GM21528 (cell line): ENCODE measurements at regions not wholly inside any gene's neighbourhood (a gene's known extent, or its start where the extent isn't known, plus 50 kb on each side); places are given as distances from the start of the nearest gene placed in this dataset.
"Not testable (repeated sequence)": the region's sequence is repeated elsewhere in the genome, so short reads cannot be mapped to it uniquely, and the experiment has no call there.

Experiments used
- ATAC-seq: cut with Tn5 transposase; IDR thresholded peaks from one replicate; pipeline ENCODE4 v1.9.1; 2021; ENCODE audit warnings: mild to moderate bottlenecking, moderate library complexity; ENCODE audit not compliant: unreplicated experiment, low FRiP score

DNA sequence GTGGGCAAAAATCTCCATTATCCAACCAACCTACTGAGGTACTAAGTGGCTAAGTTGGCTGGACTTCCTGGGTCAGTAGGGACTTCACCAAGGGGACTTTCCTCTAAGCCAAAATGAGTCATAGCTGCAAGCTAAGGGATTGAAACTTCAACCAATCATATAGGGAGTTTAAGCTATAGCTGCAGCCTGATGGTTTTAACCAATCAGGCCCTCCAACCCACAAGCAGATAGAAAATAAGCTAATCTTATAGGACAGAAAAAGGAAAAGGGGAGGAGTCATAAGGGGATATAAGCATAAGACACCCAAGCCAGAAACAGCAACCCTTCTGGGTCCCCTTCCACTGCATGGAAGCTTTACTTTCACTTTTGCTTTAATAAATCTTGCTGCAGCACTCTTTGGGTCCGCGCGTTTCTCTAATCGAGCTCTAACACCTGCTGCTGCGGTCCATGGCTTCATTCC, 444.9 kb upstream of the NECTIN3 start:
- ATAC-seq = not testable (repeated sequence)

DNA sequence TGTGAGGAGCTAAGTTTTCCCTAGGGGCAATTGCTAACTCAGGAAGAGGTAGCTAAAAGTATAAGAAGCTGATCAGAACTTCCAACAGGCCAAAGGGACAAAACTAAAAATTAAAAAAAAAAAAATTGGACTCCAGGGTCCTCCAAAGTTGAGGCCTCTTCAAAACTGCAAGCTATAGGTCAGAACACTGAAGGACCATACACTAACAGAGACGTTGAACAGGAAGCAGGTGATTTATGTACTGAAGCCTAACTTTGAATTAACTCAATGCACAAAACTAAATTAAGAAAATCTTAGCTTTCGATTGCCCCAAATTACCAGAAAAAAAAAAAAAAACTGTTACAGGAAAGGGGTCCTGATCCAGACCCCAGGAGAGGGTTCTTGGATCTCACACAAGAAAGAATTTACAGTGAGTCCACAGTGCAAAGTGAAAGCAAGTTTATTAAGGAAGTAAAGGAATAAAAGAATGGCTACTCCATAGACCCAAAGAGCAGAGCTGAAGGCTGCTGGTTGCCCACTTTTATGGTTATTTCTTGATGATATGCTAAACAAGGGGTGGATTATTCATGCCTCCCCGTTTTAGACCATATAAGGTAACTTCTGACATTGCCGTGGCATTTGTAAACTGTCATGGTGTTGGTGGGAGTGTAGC, 442.8 kb upstream of the NECTIN3 start:
- ATAC-seq = no peak

DNA sequence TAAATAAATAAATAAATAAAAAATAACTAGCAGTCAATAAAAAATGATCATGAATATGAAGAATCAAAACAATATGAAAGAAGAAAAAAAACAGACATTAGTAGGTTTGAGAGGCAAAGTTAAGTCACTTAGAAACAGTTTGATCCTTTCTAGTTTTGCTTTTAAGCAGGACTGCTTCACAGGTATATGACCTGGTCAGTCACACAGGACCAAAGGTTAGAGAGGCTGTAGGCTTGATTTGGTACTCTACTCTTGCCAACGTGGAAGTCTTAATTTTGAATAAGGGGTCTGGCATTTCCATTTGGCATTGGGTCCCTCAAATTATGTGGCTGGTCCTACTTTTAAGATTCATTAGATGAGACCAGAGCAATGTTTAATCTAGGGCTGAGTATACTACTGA, 441.7 kb upstream of the NECTIN3 start:
- ATAC-seq = no peak

DNA sequence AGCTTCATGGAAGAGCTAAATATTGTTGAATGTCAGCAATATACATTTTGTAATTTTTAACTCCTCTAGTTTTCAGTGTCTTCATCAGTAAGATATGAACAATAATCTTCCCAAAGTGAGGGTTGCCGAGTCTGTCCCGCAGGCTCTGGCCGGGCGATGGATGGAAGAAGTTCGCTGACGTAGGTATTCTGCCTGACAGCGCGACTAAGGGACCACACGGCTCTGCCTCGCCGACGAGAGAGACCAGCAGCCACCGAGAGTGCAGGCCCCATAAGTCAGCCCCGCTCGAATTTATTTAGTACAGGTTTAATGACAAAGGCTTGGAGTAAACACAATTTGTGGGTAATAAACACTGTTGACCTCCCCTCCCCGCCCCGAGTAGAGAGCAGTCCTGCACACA, 427.4 kb upstream of the NECTIN3 start:
- ATAC-seq = no peak

DNA sequence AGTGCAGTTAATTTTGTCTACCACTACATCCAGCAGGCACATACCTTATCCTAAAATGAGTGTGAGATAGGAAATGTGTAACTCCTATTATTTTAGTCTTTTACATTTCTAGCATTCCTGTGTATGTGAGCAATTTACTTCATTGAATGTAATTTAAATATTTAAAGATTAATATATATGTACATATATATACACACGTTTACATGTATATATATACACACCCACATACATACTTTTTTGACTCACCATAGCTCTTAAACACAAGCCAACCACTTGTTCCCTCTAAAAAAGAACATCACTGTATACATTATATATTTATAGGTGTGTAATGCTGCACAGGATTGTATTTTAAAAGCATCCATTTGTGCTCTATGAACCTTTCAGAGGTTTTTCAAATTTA, 425.6 kb upstream of the NECTIN3 start:
- no peak for ATAC-seq

DNA sequence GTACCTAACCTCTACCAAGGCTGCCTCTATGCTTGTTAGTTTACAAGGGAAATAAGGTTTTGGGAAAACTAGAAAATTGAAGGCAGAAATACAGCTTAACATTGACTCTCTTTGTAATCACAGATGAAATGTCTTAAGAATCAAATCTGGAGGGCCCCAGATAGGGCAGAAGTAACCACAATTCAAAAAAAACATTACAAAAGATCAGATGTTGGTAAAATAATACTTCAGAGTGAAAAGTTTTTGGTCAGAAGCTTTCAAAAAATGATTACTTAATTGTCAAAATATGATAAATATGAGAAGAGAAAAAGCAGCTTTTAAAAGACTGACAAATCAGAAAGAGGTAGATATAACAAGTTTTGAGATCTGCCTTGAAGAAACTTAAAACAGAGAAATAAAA, 425.1 kb upstream of the NECTIN3 start:
- no peak for ATAC-seq

DNA sequence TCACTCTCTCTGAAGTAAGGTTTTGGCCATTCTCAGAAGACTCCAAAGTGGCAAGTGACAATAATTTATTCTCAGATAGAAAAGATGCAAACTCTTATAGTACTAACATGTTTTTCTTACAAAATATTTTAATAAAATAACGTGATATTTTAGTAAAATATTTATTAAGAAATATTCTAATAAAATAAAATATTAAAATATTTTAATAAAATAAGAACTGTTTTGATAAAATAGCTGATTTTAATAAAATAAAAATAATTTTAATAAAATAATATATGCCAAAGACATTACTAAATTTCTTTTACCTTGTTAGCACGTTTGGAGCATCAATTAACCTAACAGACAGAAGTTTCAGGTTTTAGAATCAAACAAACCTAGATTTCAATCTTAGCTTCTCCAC, 424.0 kb upstream of the NECTIN3 start:
- no peak for ATAC-seq

DNA sequence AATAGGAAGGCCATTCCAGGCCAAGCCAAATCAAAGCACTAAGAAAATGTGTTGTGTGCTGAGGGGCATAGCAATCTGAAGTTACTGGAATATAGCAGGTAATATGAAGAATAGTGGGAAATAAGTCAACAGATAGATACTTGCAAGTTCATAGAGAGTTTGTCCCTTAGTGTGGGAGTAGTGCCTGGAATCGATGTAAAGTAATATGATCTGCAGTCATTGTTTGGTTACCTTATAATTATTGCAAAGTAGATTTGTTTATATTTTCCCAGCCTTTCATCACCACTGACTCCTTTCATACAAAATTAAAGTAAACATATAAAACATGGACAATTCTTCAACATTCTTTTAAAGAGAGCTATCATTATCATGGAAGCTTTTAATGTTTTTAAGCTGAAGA, 420.9 kb upstream of the NECTIN3 start:
- ATAC-seq = no peak

DNA sequence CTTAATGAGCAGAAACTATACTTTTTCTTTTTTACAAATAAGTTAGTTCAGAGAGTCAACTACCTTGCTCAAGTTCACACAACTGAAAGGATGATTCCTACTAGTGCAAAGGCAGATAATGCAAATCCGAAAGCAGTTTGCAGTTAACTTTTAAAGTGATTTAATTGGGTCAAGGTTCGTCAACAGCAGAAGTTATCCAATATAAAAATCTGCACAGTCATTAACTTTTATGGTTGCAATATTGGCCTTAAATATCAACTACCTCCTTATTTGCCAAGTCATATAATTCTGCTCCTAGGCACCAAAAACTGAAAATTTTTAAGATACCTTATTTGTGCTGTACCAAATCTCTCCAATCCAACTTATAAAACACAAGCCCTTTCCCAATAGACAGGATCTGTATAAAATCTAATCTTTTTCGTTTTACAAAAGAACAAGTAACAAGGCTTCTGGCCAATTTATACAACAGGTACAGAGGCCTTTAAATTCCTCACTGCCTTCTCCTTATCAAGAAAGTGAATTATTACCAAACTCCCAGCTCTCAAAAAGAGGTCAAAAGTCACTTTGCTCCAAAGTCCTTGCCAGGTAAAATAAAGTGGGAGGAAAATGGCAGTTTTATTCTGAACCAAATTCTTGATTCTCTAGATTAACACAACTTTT, 416.6 kb upstream of the NECTIN3 start:
- ATAC-seq = no peak

DNA sequence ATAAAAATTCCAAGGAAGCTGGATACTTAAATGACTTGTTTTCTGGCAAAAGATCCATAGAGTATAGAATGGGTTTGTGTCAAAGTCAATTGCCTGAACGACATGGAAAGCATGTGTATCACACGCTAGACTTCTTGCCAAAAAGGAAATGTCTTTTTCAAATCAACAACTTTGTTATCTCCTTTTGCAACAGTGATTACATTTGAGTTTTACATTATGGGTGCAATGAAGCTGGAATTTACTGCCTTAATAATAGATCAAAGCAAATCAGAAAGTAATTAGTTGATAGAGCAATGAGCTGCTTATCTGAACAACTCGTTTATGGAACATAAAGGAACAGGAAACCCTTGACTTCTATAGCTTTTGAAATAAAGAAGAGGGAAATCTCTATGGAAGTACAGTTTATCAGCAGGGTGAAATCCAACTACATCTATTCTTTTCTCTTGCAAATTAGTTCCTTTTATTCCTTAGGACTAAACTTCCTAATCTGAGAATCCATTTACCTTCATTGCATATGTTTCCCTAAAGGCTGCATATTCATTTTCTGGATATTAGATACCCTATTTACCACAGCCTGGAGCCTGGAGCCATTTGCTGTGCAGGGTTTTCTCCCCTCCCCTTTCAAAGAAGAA, 415.1 kb upstream of the NECTIN3 start:
- ATAC-seq = no peak

DNA sequence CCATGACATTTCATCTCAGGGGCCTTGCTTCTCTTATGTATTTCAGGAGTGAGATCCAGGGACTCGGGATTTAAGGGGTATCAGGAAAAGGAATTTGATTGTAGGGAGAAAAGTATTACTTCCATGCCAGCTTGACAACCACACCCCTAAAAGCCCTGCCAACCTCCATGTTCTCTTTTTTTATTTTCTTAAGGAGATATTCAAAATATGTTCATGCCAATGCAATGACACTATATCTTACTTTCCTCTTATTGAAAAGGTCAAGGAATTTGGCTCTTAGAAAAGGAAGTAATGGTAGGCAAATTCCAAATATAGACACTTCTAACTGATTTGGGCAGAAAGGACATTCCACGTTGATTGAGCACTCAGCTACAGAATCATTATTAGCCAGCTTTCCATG, 407.5 kb upstream of the NECTIN3 start:
- ATAC-seq = no peak

DNA sequence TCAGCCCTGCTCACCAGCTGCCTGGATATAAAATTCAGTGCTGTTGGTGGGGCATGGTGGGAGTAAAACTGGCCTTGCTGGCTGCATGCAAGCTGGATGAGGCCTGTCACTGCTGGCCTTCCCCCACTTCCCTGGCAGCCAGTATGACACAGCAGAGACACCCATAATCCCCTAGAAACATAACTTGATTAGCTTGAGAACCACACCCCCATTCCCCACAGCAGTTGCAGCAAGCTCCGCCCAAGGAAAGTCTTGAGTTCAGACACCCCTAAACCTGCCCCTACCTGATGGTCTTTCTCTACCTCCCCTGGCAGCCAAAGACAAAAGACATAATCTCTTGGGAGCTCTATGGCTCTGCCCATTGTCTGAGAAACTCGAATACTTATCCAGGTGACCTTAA, 405.1 kb upstream of the NECTIN3 start:
- ATAC-seq = no peak

DNA sequence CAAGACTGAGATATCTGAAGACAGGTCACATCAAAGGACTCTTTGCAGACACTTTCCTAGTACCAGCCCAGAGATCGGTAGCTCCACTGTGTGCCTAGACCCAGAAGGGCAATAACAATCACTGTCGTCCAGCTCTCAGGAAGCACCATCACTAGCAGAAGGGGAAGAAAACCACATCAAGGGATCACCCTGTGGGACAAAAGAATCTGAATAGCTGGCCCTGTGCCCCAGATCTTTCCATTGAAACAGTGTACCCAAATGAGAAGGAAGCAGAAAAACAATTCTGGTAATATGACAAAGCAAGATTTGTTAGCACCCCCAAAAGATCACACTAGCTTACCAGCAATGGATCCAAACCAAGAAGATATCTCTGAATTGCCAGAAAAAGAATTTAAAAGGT, 404.4 kb upstream of the NECTIN3 start:
- ATAC-seq = no peak

DNA sequence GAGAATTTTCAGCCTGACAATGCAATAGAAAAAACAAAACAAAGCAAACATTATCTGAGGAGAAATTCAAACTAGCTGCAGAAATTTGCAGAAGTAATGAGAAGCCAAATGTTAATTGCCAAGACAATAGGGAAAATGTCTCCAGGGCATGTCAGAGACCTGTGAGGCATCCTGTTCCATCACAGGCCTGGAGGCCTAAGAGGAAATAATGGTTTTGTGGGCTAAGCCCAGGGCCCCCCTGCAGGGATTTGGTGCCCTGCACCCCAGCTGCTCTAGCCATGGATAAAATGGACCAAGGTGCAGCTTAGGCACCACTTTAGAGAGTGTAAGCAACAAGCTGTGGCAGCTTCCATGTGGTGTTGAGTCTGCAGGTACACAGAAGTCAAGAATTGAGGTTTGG, 401.2 kb upstream of the NECTIN3 start:
- ATAC-seq = no peak

DNA sequence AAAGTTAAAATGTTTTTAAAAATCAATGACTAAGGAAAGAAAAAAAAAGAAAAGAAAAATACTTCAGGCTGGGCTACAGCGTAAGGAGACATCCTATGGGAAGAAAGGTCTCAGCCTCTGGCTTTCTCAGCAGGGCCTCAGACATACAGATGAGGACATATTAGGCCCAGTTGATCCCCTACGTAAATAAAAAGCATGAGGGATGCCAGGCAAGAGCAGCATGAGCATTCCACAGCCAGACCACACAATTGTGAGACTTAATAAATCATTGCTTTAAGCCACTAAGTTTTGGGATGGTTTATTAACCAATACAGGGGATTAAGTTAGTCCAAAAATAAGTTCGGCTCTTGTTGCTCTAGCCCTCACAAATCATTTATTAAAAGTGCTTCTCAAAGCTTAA, 394.1 kb upstream of the NECTIN3 start:
- no peak for ATAC-seq

DNA sequence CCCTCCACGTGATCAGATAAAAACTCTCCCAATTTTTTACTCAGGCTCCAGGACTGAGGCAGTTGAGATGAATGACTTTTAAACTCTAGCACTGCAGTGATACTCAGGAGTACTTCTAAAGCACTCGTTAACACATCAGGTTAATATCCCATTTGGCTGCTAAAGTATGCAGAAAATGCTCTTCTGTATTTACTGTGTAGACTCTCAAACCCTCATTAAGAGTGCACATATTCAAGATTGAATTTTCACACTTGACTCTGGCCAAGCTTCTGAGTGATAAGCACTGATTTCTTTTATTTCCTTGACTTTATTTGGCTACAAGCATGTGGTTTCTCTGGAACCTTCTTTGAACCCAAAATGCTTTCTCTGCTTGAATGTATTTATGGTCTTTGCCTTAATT, 392.3 kb upstream of the NECTIN3 start:
- ATAC-seq = no peak

DNA sequence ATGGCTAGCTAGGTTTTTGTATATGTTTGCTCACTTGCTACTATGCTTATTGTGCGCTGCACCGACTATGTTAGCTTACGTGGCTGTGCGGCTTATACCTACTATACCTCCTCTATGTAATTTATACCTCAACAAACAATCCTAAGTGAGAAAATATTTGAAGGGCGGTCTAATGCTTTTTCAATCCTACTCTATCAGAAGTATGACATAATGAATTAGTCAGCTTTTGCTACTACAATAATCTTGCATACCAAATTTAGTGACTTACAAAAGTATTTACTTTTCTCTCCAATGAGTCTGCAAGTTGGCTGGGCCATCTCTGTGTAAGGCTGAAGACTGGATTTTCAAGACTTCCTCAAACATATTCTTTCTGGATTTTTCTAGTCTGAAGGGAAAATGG, 391.2 kb upstream of the NECTIN3 start:
- ATAC-seq = no peak

DNA sequence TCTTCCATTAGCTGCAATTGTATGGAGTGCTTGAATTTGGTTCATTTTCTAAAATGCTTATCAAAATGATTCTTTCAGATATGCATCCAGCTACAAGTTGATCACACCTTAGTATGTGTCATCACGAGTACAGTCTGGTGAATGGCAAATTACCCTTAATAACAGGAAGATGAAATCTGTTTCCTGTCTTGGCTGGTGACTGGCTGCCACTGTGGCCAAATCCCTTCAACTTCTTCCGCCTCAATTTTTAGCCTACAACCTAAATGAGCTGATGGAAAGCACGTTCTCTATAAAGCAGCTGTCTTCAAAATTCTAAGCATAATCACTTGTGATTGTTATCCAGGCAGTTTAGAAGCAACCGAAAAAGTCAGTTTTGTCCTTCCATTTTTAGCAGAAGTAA, 387.1 kb upstream of the NECTIN3 start:
- ATAC-seq = no peak

DNA sequence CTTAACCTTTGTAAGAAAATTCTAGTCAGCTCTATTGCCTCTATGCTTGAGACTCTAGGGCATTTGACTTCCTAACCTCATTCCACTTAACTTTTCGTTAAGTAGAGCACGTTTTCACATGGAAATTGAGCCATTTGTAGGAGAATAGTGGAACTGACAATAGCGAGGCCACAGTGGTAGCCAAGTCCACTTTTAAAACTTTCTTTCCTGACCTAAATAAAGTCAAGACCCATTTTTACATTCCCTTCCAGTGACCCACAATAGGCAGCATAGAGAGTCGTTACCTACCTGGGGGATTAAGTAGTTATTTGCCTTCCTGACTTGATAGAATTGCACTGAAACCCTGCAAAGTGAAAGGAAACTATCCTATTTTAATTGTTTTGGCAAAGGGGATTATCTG, 386.0 kb upstream of the NECTIN3 start:
- no peak for ATAC-seq

DNA sequence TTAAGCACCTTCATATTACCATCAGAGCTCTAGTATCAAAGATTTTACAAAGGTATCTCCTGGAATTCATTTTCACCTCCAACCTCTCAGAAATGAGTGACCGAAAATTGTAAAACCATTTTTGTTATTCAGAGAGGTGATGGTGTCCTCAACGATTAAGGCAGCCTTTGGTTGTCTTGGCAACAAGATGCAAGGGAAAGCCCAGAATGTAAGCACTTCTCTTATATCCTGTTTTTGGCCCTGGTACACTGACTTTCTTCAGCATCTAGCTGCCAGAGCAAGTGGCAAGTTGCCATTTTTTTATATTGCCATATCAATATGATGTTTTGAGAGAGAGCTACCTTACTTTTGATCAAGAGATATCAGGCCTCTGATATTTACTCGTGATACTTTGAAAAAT, 384.9 kb upstream of the NECTIN3 start:
- ATAC-seq = no peak

DNA sequence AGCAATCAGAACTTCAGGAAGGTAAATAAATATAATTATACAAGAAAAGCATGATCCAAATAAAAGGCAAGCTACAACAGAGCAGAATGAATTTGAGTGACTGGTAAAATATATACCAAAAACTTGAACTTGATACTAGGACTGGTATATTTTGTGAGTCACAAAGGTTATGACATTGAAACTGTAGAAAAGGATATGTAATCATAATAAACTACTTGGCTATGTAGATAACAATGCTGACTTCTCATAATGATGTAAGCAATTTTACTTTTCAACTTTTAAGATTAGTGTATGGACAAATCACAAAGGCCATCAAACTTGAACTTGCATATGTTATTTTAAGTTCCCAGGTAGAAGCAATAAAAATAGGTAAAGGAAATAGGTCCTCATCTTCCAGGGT, 384.5 kb upstream of the NECTIN3 start:
- ATAC-seq = no peak

DNA sequence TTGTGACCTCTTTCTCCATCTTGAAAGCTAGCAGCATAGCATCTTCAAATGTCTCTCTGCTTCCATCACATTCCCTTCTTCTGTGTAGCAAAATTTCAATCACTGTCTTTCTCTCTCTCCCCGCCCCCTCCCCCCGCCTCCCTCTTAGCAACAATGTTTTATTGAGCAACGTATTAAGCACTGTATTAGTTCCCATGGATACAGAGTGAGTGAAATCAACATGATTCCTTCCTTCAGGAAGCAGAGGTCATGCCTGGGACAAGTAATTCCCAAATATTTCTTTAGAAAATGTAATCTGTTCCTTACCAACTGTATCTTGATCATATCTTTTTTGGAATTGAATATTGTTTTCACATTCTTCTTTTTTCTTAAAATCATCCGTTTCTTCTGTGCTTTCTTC, 373.7 kb upstream of the NECTIN3 start:
- ATAC-seq = no peak
